GM18907 (cell line): ENCODE measurements at regions not wholly inside any gene's neighbourhood (a gene's known extent, or its start where the extent isn't known, plus 50 kb on each side); places are given as distances from the start of the nearest gene placed in this dataset.
"Not testable (repeated sequence)": the region's sequence is repeated elsewhere in the genome, so short reads cannot be mapped to it uniquely, and the experiment has no call there.

Experiments used
- ATAC-seq: cut with Tn5 transposase; IDR thresholded peaks from one replicate; pipeline ENCODE4 v1.9.1; 2021; ENCODE audit warnings: mild to moderate bottlenecking, moderate library complexity; ENCODE audit not compliant: unreplicated experiment

GRCh38 chr11:128172046-128172878 is 415.1 kb downstream of the ETS1 start:
- peak; percentile 54 for ATAC-seq

- no peak for ATAC-seq
These were observed 415.9 kb downstream of the ETS1 start for GRCh38 chr11:128171506-128171905.

DNA sequence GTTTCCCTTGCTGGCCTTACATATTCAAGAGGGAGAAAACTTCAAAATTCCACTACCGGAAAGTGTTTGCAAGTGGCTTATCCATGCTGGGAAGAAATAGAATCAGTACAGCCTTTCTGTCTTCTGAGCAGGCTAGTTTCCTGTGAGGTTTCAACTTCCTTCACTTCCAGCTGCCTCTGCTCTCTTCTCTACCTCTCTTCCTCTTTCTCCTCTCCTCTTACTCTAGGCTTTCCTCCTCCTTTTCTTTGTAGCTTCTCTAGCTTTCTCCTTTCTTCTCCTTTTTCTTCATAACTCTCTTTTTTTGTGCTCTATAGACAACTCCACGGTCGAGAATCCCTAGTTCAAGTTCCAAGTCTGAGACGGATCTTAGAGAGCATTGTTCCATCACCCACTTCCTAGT is 421.8 kb downstream of the ETS1 start:
- no peak for ATAC-seq

DNA sequence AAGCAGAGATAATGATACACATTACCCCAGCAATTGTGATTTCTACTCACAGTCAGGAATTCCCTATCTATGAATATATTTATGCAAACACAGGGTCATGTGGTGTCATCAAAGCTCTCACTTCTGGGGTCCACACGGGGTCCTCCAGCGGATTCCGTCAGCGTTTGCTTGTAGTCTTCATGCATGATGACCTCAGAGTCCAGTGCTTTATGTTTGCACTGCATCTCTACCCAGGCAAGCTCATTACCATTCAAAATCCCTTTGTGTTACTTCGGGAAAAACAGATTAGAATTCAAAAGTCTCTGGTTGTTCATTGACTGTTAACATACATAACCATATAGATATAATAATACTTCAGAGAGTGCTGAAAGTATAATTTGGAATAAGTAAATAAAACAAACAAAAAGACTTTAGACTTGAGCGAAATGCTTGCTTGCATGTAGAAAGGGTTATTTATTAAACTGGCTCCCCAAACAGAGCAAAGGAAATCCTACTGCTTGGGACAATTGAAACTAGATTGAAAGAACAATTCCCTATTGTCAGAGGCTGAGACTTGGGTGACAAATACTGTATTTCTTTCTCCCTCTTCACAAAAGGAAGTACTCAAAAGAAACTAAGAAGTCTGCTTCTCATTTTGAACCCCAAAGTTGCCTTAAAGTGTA is 423.1 kb downstream of the ETS1 start:
- ATAC-seq: no peak

DNA sequence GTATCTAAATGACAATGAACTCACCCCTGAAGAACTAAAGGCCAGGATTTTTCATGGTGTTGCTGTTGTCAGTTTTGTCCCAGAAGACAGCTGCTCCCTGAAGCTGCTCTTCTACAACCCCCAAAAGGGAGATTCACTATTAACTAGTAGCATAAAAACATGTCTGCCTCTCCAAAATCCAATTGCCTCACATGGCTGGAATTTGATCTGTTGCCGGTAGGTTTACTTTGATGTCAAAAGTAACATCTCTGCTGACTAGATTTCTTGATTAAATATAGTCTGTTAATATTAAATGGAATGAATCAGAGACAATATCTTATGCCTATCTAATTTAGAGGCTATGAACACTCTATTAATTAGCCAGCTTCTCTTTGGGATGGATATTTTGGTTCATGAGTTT is 425.4 kb downstream of the ETS1 start:
- no peak for ATAC-seq

DNA sequence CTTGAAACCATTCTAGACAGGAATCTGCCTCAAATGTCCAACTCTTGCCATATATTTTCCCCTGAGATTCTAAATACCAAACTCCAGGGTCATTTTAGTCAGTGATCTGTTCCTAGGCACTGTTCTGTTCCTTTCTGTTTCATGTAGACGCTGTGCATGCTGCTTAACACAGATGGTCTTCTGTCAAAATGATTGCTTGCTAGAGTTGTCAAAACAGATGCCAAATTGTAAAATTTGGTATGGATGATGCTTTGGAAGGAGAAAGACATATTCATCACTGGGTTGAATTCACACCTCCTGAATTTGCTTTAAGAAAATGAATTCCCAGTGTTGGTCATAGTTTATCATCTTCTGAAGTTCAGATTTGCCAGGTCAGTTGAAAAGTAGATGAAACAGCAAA is 425.9 kb downstream of the ETS1 start:
- no peak for ATAC-seq

DNA sequence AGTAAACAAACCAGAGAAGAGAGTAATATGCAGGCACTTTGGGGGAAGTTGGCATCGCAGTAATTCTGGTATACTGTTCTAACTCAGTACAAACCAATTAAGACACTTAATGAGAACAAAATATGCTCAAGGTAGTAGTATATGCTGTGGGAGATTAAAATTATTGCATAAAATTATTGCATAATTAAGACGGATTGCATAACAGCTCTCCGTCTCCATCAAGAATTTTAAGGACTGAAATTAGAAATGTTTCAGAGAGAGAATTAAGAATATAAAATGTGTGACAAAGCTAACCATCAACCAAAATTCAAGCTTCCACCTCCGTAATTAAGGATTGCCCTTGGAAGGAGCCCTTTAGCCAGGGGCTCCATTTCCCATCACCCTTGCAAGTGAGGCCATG is 428.5 kb downstream of the ETS1 start:
- no peak for ATAC-seq

DNA sequence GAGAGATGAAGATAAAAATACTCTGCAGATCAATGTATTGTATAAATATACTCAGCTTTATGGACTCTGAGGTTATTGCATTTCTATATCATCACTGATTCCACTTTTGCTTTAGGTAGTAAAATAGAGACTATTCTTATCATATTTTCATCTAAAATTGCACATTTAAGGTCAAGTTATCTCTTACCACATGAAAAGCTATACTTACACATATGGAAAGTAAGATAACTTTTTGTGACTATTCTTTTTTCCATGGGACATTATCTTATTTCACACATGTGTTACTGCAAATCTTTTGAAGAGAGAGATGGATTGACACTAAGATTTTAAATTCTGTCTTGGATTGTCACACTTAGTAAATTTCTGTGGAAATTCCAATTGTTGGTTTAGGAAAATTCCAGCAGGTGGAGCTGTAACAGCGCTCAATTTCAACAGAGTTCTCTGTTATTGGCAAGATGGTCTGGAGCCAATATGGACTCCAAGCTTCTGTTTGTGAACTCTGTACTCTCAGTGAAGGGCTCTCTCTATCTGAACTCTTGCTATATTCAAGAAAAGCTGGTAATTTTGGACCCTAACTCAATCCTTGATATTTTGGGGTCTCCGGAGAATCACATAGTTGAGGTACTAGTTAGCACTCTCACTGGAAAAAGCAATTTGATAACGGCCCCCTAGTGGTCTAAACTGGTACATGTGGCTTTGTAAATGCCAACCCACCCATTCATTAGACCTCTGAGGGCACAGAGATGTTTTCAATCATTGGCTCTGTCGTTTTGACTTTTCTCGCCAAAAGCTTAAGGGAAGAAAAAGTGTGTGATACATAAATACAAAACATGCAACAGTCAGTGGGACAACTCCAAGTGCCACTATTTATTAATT is 429.7 kb downstream of the ETS1 start:
- peak; percentile 92 for ATAC-seq

DNA sequence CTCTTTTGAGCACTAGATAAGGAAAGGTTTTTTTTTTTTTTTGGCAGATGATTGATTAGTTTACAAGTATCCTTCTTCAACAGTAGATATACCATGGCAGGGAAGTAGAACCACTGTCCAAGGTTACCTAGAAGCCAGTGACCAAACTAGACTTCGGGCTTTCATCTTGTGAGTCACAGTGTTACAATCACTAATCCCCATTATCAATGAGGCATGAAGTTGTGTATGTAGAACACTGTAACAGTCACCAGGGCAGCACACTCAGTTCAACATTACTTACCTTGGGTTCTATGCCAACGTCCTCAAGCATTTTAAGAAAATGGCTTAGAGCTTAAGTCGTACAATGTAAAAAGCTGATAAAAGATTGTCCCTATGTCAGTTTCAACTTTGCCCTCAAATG is 430.9 kb downstream of the ETS1 start:
- no peak for ATAC-seq

DNA sequence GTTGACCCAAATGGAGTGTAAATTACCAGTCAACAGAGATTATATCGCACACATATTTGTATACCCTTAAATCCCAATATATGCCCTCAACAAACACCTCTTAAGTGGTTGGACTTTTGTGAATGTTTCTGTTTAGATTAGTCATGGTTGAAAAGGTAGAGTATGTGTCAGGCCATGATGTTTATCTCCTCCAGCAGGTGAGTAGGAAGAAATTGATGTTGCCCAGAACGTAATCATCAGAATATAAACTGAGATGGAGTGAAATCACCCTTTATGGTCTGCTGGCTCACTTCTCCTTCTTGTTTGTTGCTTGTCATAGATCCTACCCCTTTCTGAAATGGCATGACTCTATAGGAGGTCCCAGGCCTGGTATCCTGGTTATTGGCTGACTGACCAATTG is 431.8 kb downstream of the ETS1 start:
- ATAC-seq: no peak

- no peak for ATAC-seq
These were observed 433.7 kb downstream of the ETS1 start for GRCh38 chr11:128153697-128154048.

- no peak for ATAC-seq
These were observed 434.3 kb downstream of the ETS1 start for GRCh38 chr11:128152796-128153696.

- no peak for ATAC-seq
These were observed 435.6 kb downstream of the ETS1 start for GRCh38 chr11:128151780-128152179.

GRCh38 chr11:128151338-128151737 is 436.0 kb downstream of the ETS1 start:
- ATAC-seq: no peak

- no peak for ATAC-seq
These were observed 439.1 kb downstream of the ETS1 start for GRCh38 chr11:128148208-128148607.

DNA sequence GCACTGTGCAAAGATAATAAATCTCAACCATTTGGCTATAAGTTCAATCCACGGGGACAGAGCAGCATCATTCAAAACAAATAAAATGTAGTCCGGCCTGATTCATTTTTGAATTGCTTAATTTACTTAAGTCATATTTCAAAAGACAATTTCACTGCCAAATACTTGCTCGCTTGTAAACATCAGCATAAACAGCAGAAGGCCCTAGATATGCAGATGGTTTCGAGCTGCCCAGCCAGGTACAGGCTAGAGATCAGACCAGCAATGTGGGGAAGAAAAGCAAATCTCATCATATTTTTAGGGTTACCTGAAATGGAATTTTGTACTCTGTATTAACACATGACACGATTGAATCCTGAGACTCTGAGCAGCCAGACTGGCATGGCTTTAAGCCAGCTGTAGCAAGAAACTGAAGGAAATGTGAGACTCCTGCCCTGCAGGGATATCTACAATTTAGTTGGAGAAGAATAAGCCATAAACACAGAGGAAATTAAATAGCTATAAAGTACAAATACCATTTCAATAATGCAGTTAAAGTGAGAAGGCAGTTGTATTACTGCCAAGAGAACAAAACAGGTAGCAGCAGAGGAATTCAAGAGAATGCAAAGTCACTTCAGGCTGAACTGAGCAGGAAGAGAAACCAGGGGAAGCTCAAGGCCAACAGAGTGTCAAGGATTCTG is 440.3 kb downstream of the ETS1 start:
- no peak for ATAC-seq

GRCh38 chr11:128140293-128140692 is 447.1 kb downstream of the ETS1 start:
- ATAC-seq: not testable (repeated sequence)

DNA sequence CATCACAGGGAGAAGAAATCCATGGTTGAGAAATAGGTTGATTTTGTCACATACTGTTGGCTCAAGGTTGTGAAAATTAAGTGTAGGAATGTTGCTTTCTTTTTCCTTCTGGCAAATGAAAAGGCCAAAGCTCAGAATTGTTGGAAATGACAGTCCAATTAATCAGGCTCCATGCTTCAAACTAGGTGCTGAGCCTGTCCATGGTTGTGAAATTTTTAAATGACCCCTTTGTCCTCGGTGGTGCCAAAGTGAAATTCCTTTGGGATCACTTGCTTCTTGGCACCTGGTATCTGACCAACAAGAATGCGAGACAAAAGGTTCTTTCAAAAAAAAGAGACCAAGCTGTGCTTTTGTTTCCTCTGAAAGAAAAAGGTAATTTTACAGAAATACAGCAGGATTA is 451.9 kb downstream of the ETS1 start:
- ATAC-seq: no peak

DNA sequence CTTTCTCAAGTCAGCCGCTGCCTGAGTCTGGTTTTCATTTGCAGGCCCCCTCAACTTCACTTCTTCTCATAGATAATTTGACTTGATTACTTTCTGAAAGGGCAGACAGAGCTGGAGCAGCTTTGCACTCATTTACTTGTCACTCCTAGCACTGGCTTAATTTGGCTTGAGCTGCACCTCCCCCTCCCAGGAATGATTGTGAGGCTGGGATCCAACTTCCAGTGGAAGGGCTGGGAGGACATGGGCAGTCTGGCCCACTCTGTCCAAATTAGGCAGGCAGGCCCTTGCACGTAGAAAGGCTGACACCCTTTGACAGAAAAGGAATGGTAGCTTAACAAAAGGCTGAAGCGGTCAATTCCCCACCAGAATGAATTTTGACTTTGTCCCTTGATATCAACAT is 453.9 kb downstream of the ETS1 start:
- no peak for ATAC-seq

DNA sequence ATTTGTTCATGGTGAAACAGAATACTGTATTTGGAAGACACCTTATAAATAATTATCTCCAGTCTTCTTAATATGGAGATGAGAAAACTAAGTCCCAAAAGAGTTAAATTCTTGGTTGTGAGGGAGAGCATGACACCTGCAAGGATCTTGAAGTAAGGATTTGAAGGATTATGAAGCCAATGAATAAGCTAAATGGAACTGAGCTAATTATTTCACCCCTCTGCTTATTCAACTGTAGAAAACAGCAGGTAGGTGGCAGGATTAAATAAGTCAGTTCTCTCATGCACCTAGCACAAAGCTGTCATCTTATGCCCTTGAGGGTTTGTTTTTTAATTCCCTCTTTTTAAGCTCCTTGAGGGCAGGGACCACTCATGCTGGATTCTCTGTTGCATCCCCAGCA is 457.3 kb downstream of the ETS1 start:
- ATAC-seq: no peak
